Astrocyte of the cerebellum (primary cell): ENCODE measurements at regions not wholly inside any gene's neighbourhood (a gene's known extent, or its start where the extent isn't known, plus 50 kb on each side); places are given as distances from the start of the nearest gene placed in this dataset.

ENCODE experiments used
- DNase-seq: peaks from one replicate; pipeline ENCODE4 v3.0.0-alpha.2; 2011; ENCODE audit warnings: low read depth
- H3K4me3 ChIP-seq: 2 replicates; pipeline ENCODE4 v1.5.1; 2011; ENCODE audit warnings: mild to moderate bottlenecking, low read depth, low read length, moderate library complexity
- CTCF ChIP-seq: IDR thresholded peaks from 2 replicates; pipeline ENCODE4 v1.5.1; 2012; ENCODE audit warnings: low read length, low read depth, moderate library complexity, mild to moderate bottlenecking; ENCODE audit errors: missing control alignments
- in situ Hi-C: cut with HindIII; loops from 2 replicates; pipeline ENCODE4 v1.10.0; 2017; ENCODE audit warnings: low sequenced_read_pairs

- no peak for TF ChIP-seq CTCF
- no peak overlapping the region for H3K4me3 ChIP-seq
- in situ Hi-C loops = no loop called here
- no peak for DNase-seq
Observed at GRCh38 chr14:84856751-84857534, 673.0 kb upstream of the FLRT2 start.

- no peak for DNase-seq
- no peak overlapping the region for H3K4me3 ChIP-seq
- in situ Hi-C loops = no loop called here
- no peak for TF ChIP-seq CTCF
Observed at GRCh38 chr14:84857571-84857970, 672.4 kb upstream of the FLRT2 start.

- in situ Hi-C loops = no loop called here
Observed at GRCh38 chr14:84859116-84859515, 670.8 kb upstream of the FLRT2 start.

GRCh38 chr14:84864548-84865271, 665.2 kb upstream of the FLRT2 start:
- in situ Hi-C loops = no loop called here
- H3K4me3 ChIP-seq = no peak overlapping the region
- DNase-seq = no peak
- no peak for TF ChIP-seq CTCF

More at GRCh38 chr14:84859116-84859515, 670.8 kb upstream of the FLRT2 start:
- TF ChIP-seq CTCF = no peak
- H3K4me3 ChIP-seq = no peak overlapping the region
- DNase-seq = no peak

- no peak for DNase-seq
- TF ChIP-seq CTCF = no peak
- in situ Hi-C loops = no loop called here
- H3K4me3 ChIP-seq = no peak overlapping the region
Observed at GRCh38 chr14:84871734-84872133, 658.2 kb upstream of the FLRT2 start.

- DNase-seq = no peak
- in situ Hi-C loops = no loop called here
- H3K4me3 ChIP-seq = no peak overlapping the region
- no peak for TF ChIP-seq CTCF
Observed at GRCh38 chr14:84874436-84874835, 655.5 kb upstream of the FLRT2 start.
